Large intestine (tissue), 3 donors: ENCODE measurements at regions not wholly inside any gene's neighbourhood (a gene's known extent, or its start where the extent isn't known, plus 50 kb on each side); places are given as distances from the start of the nearest gene placed in this dataset.

ENCODE experiments used
- DNase-seq, 2 donors: peaks; one replicate each; pipeline versions ENCODE4 v3.0.0 to v3.0.0-alpha.2; 2013
- H3K27ac ChIP-seq: one replicate; pipeline ENCODE4 v1.5.1; 2013; ENCODE audit warnings: low read length
- H3K27me3 ChIP-seq: 2 replicates; pipeline ENCODE4 v1.6.1; 2013; ENCODE audit warnings: low read length; ENCODE audit not compliant: control insufficient read depth, insufficient read depth
- H3K36me3 ChIP-seq: 2 replicates; pipeline ENCODE4 v1.6.1; 2013; ENCODE audit warnings: low read length; ENCODE audit not compliant: control insufficient read depth, insufficient read depth
- H3K4me1 ChIP-seq: one replicate; pipeline ENCODE4 v1.6.1; 2013; ENCODE audit warnings: low read length; ENCODE audit not compliant: control insufficient read depth, insufficient read depth
- H3K4me3 ChIP-seq: one replicate; pipeline ENCODE4 v1.5.1; 2013; ENCODE audit warnings: low read length
- H3K9me3 ChIP-seq: one replicate; pipeline ENCODE4 v1.6.1; 2013; ENCODE audit warnings: mild to moderate bottlenecking, low read depth, low read length, moderate library complexity; ENCODE audit not compliant: control insufficient read depth
- WGBS: methylation state at CpG from one replicate; pipeline ENCODE4 v1.1.5; 2013; ENCODE audit warnings: low lambda C conversion rate; ENCODE audit not compliant: insufficient coverage; 5-methylcytosine and 5-hydroxymethylcytosine counted together

DNA sequence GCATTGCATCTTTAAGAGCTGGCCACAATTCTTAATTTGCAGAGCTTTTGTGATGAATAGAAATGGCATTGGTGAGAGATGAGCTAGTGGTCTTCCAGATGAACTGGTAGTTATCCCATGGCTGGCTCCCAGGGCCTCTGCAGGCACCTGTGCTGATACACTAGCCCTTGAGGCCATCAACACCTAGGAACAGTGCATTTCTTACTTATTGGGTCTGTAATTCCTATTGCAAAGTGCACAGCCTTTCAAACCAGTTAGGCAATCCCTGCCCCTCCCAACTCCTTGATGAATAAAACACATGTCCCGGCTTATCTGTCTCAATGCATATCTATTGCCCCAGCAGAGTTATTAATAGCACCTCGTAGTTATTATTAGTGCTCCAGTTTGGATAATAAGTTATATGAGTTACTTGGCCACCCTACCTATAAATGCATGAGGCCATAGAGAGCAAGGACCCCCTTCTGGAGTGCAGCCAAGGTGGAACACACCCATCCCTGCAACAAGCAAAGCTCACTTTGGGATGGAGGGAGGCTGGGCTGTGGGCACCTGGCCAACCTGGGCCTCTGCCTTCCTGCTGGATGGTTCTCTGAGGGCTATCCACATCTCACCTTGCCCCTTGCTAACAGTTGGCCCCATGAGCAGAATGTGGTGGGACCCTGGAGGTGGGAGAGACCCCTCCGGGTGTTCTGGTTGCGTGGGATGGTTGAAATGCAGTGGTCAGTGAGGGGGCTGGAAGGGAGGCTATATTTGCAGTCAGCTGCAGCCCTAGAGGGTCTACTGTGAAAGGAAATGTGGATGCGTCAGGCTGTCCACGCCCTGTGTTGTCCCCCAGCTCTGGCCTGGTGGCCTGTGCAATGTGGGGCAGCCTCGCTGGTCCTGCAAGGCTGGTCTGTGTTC is 455.9 kb upstream of the HS6ST1 start:
- WGBS = no CpG with 5 or more reads among the region's 7 CpGs
- H3K9me3 ChIP-seq = no peaks in the 10 kb centered on the region
- no peaks in the 10 kb centered on the region for H3K27me3 ChIP-seq
- H3K4me3 ChIP-seq = no peak overlapping the region
- H3K36me3 ChIP-seq = no peaks in the 10 kb centered on the region
- H3K4me1 ChIP-seq = peaks cover 7% of the 10 kb centered on the region
- H3K27ac ChIP-seq = no peak overlapping the region
- DNase-seq = peak; percentile 42 to 88

DNA sequence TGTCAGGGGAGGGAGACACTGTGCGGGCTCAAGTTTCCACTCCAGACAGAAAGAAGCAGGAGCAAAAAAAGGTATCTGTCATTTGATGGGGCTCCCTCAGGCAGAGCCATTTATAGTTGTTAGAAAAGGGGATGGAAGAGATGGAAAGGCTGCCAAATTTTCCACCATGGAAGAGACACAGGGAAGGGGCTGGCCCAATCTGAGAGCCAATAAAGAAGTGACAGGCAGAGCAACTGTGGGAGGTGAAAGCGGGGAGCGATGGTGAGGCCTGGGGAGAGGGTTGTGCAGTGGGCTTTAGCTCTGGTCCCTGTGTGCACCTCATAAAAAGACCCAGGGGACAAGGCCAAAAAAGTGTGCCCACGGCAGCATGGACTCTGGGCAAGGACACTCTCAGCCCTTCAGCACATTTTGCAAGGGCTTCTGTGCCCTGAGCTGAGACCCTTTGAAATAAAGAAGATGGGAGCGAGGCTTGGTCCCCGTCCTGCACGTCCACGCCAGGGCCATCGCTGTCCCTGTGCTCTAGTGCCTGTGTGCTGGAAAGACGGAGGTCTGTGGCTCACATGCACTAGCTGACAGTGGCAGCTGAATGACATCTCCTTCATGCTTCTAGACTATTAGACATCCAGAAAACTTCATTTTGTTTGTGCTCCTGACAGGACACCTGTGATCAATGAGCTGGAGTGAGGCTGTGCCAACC is 456.7 kb upstream of the HS6ST1 start:
- no peak overlapping the region for H3K27ac ChIP-seq
- no peaks in the 10 kb centered on the region for H3K27me3 ChIP-seq
- no CpG with 5 or more reads among the region's 10 CpGs for WGBS
- no peak for DNase-seq
- peaks cover 7% of the 10 kb centered on the region for H3K4me1 ChIP-seq
- H3K4me3 ChIP-seq = no peak overlapping the region
- no peaks in the 10 kb centered on the region for H3K9me3 ChIP-seq
- H3K36me3 ChIP-seq = no peaks in the 10 kb centered on the region

DNA sequence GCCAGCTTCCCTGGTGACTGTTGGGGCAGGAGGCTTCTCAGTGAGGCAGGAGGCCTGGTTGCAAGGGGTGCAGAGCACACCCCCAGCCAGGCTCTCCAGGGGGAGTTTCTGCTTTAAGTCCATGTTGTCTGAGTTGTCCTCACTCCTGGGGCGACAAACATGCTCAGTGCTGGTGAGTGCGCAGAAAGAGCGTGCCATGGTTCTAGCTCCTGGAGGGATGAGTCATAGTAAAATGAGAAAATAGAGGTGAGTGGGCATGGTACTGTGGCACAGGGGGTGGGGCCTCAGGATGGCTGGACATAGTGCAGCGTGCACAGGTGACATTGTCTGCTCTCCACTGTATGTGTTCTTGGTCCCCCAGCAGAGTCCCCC is 457.2 kb upstream of the HS6ST1 start:
- H3K4me1 ChIP-seq = peaks cover 7% of the 10 kb centered on the region
- H3K9me3 ChIP-seq = no peaks in the 10 kb centered on the region
- WGBS = no CpG with 5 or more reads among the region's 4 CpGs
- H3K27me3 ChIP-seq = no peaks in the 10 kb centered on the region
- no peak overlapping the region for H3K4me3 ChIP-seq
- H3K36me3 ChIP-seq = no peaks in the 10 kb centered on the region
- H3K27ac ChIP-seq = no peak overlapping the region
- no peak for DNase-seq

DNA sequence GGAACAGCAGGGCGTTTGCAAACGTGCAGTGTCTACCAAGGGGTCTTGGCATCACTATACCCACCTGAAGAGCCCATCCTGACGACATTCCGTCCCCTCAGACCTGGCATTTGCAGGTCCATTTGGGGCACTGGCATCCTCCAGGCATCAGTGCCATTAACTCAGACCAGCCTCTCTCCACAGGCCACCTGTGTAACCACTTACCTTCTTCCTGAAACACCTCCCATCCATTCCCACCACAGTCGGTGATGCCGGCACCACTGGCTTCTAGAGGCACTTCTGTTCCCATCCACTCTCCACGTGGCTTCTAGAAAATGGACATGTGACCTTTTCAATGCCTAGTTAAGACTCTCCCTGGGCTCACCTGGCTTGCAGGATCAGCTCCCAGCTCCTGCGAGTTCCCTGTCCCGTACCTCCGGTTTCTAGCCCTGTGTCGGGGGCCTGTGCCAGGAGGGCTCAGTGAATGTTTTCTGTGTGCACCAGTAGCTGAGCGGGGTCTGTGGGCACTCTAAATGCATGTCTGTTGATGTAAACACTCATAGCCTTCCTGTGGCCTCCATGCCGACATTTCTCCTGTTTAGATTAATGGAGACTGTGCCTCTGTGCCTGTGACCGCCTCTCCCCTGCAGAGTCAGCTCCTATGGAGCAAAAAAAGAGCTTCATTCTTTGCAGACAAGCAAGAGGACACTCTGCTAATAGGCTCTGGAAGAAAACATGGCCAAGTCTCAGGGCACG is 458.0 kb upstream of the HS6ST1 start:
- Histone ChIP-seq H3K36me3 (no peaks in the 10 kb centered on the region), H3K4me1 (peaks cover 7% of the 10 kb centered on the region), H3K4me3 (no peak overlapping the region), H3K27me3 (no peaks in the 10 kb centered on the region), H3K9me3 (no peaks in the 10 kb centered on the region), H3K27ac (no peak overlapping the region)
- DNase-seq = no peak
- WGBS = 100% methylated on average over 1 of the region's 15 CpGs

DNA sequence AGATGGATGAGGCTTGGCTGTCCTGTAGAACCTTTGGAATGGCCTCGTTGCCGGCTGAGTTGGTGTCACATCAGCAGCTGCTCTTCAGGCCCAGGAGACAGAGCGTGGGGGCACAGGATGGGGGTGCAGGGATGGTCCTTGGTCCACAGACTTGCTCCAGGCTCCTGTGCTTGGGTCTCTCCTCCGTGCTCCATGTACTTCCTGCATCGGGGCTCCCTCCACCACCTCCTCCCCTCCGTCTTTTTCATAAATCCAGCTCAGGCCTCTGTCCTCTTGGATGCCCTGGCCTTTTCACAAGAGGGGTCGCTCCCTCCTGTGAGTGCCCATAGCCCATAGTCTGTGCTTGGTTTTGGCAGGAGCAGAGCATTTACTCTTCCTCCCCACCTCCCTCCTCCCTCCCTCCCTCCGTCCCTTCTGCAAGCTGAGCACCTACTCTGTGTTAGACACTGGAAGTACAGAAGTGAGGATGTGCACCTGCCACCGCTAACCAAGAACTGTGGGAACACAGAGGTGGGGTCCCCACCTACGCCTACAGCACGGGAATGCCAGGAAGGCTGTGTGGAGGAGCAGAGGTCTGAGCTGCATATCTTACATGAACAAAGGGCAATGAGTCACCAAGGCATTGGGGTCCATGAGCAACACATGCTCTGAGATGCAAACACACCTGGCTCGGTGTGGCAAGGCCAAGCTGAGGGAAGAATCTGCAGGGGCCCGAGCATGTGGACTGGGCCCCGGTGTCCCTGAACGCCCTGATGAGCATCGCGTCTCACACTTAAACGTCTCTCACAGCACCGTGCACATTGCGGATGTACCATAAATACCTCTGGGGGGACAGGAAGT is 458.7 kb upstream of the HS6ST1 start:
- 100% methylated on average over 1 of the region's 20 CpGs for WGBS
- H3K27me3 ChIP-seq = no peaks in the 10 kb centered on the region
- no peaks in the 10 kb centered on the region for H3K36me3 ChIP-seq
- H3K4me3 ChIP-seq = no peak overlapping the region
- H3K4me1 ChIP-seq = peaks cover 7% of the 10 kb centered on the region
- no peak overlapping the region for H3K27ac ChIP-seq
- no peaks in the 10 kb centered on the region for H3K9me3 ChIP-seq
- peak; percentile 71 to 92 for DNase-seq

DNA sequence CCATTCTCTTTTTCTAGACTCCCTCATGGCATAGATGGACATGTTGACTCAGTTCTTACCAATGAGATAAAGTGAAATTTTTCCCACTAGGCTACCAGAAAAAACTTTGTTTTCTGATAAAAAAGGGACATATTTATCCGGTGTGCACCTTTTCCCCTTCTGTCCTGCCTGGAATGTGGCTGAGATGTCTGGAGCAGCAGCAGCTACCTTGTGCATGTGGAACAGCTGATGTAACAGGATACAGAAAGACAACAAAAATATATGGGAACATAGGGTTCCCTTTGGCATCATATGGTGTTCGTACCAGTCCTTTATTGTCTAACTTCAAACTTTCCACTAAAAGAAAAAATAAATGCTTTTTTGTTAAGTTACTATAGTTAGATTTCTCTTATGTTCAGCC is 460.2 kb upstream of the HS6ST1 start:
- Histone ChIP-seq H3K4me3 (no peak overlapping the region), H3K9me3 (no peaks in the 10 kb centered on the region), H3K4me1 (peaks cover 7% of the 10 kb centered on the region), H3K36me3 (no peaks in the 10 kb centered on the region), H3K27ac (no peak overlapping the region), H3K27me3 (no peaks in the 10 kb centered on the region)
- DNase-seq = no peak
- 100% methylated on average over 1 of the region's 2 CpGs for WGBS

DNA sequence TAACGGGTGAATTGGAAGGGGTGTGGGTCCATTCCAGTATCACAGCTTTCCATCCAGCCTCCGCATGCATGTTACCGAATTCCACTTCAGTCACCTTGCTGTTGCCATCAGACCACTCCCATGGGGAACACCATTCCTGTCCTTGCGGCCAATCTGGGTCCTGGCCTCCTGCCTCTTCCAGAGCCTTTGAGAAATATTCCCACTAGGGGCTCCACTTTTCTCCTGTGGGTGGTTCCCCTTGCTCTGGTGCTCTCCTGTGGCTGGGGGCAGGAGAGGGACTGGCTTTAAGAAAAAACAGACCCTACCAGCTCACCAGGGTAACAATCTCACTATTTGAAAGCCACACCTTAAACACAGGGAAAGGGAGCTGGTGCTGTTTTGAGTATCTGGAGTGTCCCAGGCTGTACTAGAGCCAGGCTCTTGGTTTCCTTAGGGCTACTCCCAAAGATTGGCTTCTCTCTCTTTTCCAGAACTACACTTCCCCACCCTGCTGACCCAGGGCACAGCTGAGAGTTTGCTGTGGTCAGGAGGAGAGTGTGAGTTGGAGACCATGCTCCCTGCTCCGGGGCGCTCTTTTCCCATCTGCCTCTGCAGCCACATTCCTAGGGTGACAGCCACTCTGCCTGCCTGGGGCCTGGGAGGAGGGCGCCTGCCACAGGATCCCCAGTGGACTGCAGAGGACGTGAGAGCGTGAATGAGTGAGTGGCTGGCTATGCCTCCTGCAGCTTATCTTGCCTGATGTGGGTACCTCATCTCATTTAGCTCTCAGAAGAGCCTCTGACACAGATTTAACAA is 460.8 kb upstream of the HS6ST1 start:
- DNase-seq = no peak
- H3K4me1 ChIP-seq = peaks cover 7% of the 10 kb centered on the region
- H3K9me3 ChIP-seq = no peaks in the 10 kb centered on the region
- no CpG with 5 or more reads among the region's 9 CpGs for WGBS
- H3K4me3 ChIP-seq = no peak overlapping the region
- no peaks in the 10 kb centered on the region for H3K27me3 ChIP-seq
- H3K27ac ChIP-seq = no peak overlapping the region
- H3K36me3 ChIP-seq = no peaks in the 10 kb centered on the region

DNA sequence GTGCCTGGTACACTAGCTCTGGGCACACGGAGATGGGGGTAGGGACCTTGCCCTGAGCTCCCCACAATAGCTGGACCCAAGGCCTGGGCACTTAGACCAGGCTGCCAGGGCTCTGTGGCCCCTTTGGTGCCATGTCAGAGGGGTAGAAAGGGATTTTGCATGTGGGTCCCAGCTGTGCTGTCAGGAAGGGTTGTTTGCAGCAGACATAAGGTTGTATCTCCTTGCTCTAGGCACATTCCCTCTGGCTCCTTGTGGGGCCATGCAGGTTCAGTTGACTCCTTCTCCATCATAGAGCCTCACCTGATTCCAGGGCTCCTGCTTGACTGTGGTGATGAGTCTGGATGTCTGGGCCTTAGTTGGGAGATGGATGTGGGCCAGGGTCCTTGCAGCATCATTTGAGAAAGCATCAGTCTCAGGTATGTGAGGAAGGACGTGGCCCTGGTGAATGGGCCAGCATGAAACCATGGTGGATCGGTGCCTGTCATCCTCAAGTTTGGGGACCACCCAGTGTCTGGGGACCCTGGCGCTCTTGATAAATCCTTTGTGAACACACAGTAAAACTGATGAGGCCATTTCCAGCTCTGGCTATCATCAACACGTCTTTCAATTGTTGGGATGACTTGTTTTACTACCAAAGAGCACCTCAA is 461.9 kb upstream of the HS6ST1 start:
- no peak for DNase-seq
- H3K4me1 ChIP-seq = peaks cover 4% of the 10 kb centered on the region
- H3K27ac ChIP-seq = no peak overlapping the region
- H3K36me3 ChIP-seq = no peaks in the 10 kb centered on the region
- H3K9me3 ChIP-seq = no peaks in the 10 kb centered on the region
- WGBS = no CpG with 5 or more reads among the region's 5 CpGs
- no peak overlapping the region for H3K4me3 ChIP-seq
- no peaks in the 10 kb centered on the region for H3K27me3 ChIP-seq

DNA sequence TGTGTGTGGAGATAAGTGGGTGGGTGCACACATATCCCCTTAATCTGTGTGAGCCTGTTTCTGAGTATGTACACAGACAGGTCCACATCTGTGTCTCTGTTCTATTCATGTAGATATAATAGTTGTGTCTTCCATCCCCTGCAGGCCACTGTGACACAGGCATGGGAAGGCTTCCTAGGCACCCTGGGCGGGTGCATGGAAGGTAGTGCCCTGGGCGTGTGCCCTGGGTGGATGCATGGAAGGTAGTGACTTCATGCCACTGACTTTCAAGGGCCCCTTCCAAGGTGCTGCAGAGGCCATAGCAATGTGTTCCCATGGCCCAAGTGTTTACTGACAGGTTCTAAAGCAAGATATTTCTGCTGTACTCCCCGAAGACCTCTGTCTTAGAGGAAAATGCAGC is 462.5 kb upstream of the HS6ST1 start:
- H3K4me1 ChIP-seq = peaks cover 4% of the 10 kb centered on the region
- H3K36me3 ChIP-seq = no peaks in the 10 kb centered on the region
- H3K4me3 ChIP-seq = no peak overlapping the region
- H3K9me3 ChIP-seq = no peaks in the 10 kb centered on the region
- DNase-seq = no peak
- H3K27ac ChIP-seq = no peak overlapping the region
- no peaks in the 10 kb centered on the region for H3K27me3 ChIP-seq
- no CpG with 5 or more reads among the region's 3 CpGs for WGBS
